Mucosa of descending colon (tissue), 3 donors: ENCODE measurements at regions not wholly inside any gene's neighbourhood (a gene's known extent, or its start where the extent isn't known, plus 50 kb on each side); places are given as distances from the start of the nearest gene placed in this dataset.
"Not testable (repeated sequence)": the region's sequence is repeated elsewhere in the genome, so short reads cannot be mapped to it uniquely, and the experiment has no call there.

Experiments used
- ATAC-seq: fragments of 200-7000 bp; cut with Tn5 transposase; one replicate; pipeline ENCODE4 v1.9.1; 2020; ENCODE audit warnings: mild to moderate bottlenecking, moderate library complexity
- DNase-seq, 3 donors: peaks; one replicate each; pipeline ENCODE4 v3.0.0-alpha.2; 2020
- H3K36me3 ChIP-seq: fragments of 200-600 bp; one replicate; pipeline ENCODE4 v1.8.0; 2021; ENCODE audit warnings: low read depth, mild to moderate bottlenecking
- H3K4me1 ChIP-seq: fragments of 200-600 bp; one replicate; pipeline ENCODE4 v1.8.0; 2021; ENCODE audit warnings: low read depth, mild to moderate bottlenecking
- H3K4me3 ChIP-seq: fragments of 200-600 bp; one replicate; pipeline ENCODE4 v1.8.0; 2021; ENCODE audit warnings: mild to moderate bottlenecking
- H3K9me3 ChIP-seq: fragments of 200-600 bp; one replicate; pipeline ENCODE4 v1.8.0; 2021; ENCODE audit warnings: mild to moderate bottlenecking
- intact Hi-C, 2 donors: fragments of 100-400 bp; cut with DNase I in 1 of 2; cut with micrococcal nuclease in 1 of 2; formaldehyde crosslinking; loops; one replicate each; pipeline versions ENCODE4 v1.11.0 to v1.11.1; 2022; cut with DNase I, micrococcal nuclease
- TF ChIP-seq, protein P1 (sequence below): fragments of 200-600 bp; IDR thresholded peaks from one replicate; pipeline ENCODE4 v1.8.0; 2022; ENCODE audit warnings: antibody characterized with exemption, mild to moderate bottlenecking
- donor health status: DM: no; HTN: no; CAD: no; lungs with moderate emphysema.
- donor health status: DM: no; HTN: no; CAD: no.
- donor health status: DM: no; HTN: yes; CAD: no.

DNA sequence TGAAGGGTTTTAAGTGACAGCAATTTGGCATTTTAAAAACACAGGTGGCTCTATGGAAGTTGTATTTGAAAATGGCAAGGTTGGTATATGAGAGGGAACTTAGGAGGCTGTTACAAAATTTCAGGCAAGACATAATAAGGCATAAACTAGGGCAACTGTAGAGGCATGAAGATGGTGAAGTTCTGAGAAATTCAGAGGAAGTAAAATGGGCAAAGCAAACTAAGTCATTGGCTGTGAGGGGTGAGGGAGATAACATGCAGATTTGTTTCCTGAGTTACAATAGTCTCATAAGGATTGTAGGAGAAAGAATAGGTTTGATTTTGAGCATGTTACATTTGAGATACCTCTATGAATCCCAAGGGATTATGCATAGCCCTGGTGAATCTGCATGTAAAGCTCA, 302.9 kb upstream of the ARHGEF26 start:
- no peak for ATAC-seq
- Histone ChIP-seq H3K36me3 (no peaks in the 10 kb centered on the region), H3K9me3 (no peaks in the 10 kb centered on the region)

DNA sequence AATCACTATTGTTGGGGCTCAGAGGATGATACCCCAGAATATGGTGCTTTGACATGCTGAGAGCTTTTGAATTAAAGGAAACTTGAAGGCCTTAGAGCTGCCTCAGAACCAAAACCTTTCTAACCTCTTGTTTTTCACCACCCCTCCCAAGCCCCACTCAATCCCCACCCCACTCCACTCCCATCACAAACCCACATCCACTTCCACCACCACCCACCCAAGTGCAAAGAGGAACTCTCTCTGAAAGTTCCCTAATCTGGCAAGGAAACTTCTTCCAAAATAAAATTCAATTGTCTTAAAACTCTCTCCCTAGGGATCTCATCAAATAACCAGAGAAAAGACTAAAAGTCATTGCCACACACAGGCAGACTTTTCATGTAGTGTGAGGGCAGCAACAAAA, 301.2 kb upstream of the ARHGEF26 start:
- Histone ChIP-seq H3K9me3 (no peaks in the 10 kb centered on the region), H3K4me3 (no peak overlapping the region), H3K4me1 (no peaks in the 10 kb centered on the region), H3K36me3 (no peaks in the 10 kb centered on the region)
- ATAC-seq, result no peak
- TF ChIP-seq, protein P1, sequence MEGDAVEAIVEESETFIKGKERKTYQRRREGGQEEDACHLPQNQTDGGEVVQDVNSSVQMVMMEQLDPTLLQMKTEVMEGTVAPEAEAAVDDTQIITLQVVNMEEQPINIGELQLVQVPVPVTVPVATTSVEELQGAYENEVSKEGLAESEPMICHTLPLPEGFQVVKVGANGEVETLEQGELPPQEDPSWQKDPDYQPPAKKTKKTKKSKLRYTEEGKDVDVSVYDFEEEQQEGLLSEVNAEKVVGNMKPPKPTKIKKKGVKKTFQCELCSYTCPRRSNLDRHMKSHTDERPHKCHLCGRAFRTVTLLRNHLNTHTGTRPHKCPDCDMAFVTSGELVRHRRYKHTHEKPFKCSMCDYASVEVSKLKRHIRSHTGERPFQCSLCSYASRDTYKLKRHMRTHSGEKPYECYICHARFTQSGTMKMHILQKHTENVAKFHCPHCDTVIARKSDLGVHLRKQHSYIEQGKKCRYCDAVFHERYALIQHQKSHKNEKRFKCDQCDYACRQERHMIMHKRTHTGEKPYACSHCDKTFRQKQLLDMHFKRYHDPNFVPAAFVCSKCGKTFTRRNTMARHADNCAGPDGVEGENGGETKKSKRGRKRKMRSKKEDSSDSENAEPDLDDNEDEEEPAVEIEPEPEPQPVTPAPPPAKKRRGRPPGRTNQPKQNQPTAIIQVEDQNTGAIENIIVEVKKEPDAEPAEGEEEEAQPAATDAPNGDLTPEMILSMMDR, result no peak
- intact Hi-C loops, result no loop called here
- DNase-seq, result no peak

More for the DNA sequence above, 302.9 kb upstream of the ARHGEF26 start:
- no peak overlapping the region for H3K4me3 ChIP-seq
- DNase-seq, result no peak
- no peaks in the 10 kb centered on the region for H3K4me1 ChIP-seq
- intact Hi-C loops, result no loop called here
- TF ChIP-seq, protein P1, result no peak

DNA sequence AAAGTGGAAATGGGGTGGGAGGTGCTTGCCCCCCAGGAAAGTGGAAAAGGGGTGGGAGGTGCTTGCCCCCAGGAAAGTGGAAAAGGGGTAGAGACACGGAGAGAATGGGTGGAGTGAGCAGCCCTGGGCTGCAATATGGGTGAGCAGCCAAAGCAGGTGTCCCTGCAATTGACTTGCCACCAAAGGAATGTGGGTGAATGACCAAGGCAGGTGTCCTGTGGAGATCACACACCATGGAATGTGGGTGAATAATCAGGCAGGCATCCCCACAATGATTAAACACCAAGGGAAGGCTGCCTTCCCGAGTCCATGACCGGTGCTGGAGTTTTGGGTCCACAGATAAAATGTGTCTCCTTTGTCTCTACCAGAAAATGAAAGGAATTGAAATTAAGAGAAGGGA, 292.8 kb upstream of the ARHGEF26 start:
- H3K36me3 ChIP-seq, ATAC-seq, H3K4me3 ChIP-seq, intact Hi-C loops, H3K4me1 ChIP-seq, H3K9me3 ChIP-seq, DNase-seq: not testable (repeated sequence)

- no peaks in the 10 kb centered on the region for H3K4me1 ChIP-seq
- H3K9me3 ChIP-seq, result no peaks in the 10 kb centered on the region
- DNase-seq, result no peak
- no peak for ATAC-seq
- no peak overlapping the region for H3K4me3 ChIP-seq
- intact Hi-C loops, result no loop called here
- TF ChIP-seq, protein P1, result no peak
- H3K36me3 ChIP-seq, result no peaks in the 10 kb centered on the region
Observed at GRCh38 chr3:153829606-153830170, 291.5 kb upstream of the ARHGEF26 start.

DNA sequence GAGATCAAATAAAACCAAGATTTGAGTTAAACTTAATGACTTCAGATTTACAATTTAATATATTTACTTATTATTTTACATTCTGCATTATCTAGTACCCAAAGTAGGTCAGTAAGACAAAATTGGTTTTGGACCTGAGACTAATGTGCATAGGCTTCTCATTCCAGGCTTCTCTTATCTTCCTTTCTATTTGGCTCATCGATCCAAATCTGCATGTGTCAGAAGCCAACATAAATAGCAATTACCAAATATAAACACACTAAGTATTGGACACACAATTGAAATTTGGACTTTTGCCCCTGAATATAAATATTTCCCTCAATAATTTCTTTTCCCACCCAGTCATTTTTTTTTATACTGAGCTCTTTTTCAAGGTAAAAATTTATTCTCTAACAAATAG, 290.6 kb upstream of the ARHGEF26 start:
- Histone ChIP-seq H3K4me3 (no peak overlapping the region), H3K36me3 (no peaks in the 10 kb centered on the region), H3K4me1 (no peaks in the 10 kb centered on the region), H3K9me3 (no peaks in the 10 kb centered on the region)
- TF ChIP-seq, protein P1, result no peak
- ATAC-seq (no peak), DNase-seq (no peak)
- intact Hi-C loops, result no loop called here

DNA sequence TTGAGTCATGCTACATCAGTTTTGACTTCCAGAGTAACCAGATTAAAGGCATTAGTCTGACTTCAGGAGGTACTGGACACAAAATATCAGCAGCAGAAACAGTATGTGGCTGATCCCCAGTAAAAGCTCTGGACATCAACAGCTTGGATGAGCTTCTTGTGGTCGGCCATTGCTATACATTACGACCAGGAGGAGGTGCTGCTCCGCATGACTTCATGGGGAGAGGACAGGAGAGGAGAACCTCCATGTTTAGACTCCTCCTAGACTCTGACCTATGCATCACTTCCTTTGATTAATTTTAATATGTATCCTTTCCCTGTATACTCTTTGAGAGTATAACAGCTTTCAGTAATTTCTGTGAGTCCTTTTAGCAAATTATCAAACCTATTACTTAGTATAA, 285.6 kb upstream of the ARHGEF26 start:
- Histone ChIP-seq H3K4me1 (no peaks in the 10 kb centered on the region), H3K9me3 (no peaks in the 10 kb centered on the region), H3K4me3 (no peak overlapping the region), H3K36me3 (no peaks in the 10 kb centered on the region)
- intact Hi-C loops, result no loop called here
- TF ChIP-seq, protein P1, result no peak
- ATAC-seq (no peak), DNase-seq (no peak)
